Stomach (tissue), 4 donors: ENCODE measurements at regions not wholly inside any gene's neighbourhood (a gene's known extent, or its start where the extent isn't known, plus 50 kb on each side); places are given as distances from the start of the nearest gene placed in this dataset.

Experiments
- CTCF ChIP-seq, 7 experiments: fragments of 450-650 bp in 4 of 7; fragments of 200-600 bp in 3 of 7; sonication (generic) in 3 of 7; IDR thresholded peaks; one replicate each; pipeline ENCODE4 v1.5.1; 2016 to 2019; ENCODE audit warnings: antibody characterized with exemption in 7 of 7, control low read depth in 2 of 7, mild to moderate bottlenecking in 1 of 7
- POLR2A ChIP-seq, 4 donors: fragments of 450-650 bp; IDR thresholded peaks; one replicate each; pipeline ENCODE4 v1.6.1; 2016; ENCODE audit warnings: antibody characterized with exemption in 4 of 4, control low read depth in 2 of 4, mild to moderate bottlenecking in 1 of 4, moderate library complexity in 1 of 4
- POLR2AphosphoS5 ChIP-seq, 3 donors: sonication (generic); formaldehyde crosslinking; IDR thresholded peaks; one replicate each; pipeline ENCODE4 v1.6.1; 2016; ENCODE audit warnings: antibody characterized with exemption in 3 of 3

GRCh38 chr10:121667948-121668313, 69.7 kb upstream of the FGFR2 start:
- no peak for TF ChIP-seq POLR2A (IDR thresholded peaks at IDR 0.05)
- TF ChIP-seq POLR2AphosphoS5 (IDR thresholded peaks at IDR 0.05): no peak
- no peak for TF ChIP-seq CTCF (IDR thresholded peaks at IDR 0.05)
